D341Med (cell line): ENCODE measurements at regions not wholly inside any gene's neighbourhood (a gene's known extent, or its start where the extent isn't known, plus 50 kb on each side); places are given as distances from the start of the nearest gene placed in this dataset.

Experiments used
- DNase-seq: peaks from one replicate; pipeline ENCODE4 v3.0.0; 2012; ENCODE audit warnings: low spot score

DNA sequence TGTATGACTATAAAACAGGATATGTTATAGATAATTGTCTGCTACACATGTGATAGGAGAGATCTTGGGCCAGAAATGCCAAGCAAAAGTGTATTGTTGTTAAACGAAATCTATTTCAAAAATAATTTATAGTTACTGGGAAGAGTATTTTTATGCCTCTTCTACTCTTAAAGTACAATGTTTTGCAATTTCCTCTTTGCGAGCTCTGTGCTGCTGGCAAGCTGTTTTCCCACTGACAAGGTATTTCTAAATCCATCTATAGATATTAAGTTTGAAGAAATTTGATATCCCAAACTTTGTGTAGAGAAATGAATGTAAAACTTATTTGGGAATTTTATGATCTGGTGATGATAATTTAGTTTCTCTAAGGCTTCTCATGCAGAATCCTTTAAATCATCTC lies 63.3 kb upstream of the PTGFR start:
- no peak for DNase-seq

DNA sequence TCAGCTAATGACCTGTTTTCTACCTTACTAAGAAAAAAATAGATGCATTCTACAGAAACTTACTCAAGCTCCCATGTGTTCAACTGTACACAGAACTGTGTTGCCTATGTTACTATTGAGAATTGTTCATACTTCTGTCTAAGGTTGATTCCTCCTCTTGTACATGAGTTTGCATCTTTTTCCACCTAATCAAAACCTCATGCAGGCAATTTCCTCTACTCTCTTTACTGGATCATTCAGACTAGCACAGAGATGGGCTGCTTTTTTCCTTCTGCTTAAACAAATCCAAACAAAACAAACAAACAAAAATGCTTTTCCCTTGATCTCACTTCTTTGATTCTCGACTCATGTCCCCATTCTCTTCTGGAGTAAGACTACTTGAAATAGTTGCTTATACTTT lies 58.8 kb upstream of the PTGFR start:
- DNase-seq = no peak

GRCh38 chr1:78434351-78434750 lies 56.4 kb upstream of the PTGFR start:
- no peak for DNase-seq

- DNase-seq = no peak
Observed at GRCh38 chr1:78436961-78437360, 53.8 kb upstream of the PTGFR start.

DNA sequence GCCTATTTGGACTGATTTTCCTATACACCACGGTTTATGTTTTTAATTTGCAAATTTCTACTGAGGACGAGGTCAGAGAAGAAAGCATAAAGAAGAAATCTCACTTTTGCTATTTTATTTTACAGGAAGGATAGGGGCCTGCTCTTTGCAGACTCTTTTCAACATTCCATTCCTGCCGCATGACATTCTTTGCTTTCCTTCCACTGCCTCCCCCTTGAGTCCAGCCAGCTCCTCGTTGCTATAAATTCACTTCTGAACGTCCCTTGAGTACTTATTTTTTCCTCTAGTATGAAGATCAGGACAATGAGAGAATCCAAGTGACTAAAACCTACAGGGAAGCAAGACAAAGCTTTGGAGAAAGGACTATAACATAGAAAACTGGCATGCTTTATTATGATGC lies 53.4 kb upstream of the PTGFR start:
- DNase-seq = no peak

- DNase-seq = no peak
Observed at GRCh38 chr1:78437941-78438340, 52.8 kb upstream of the PTGFR start.

DNA sequence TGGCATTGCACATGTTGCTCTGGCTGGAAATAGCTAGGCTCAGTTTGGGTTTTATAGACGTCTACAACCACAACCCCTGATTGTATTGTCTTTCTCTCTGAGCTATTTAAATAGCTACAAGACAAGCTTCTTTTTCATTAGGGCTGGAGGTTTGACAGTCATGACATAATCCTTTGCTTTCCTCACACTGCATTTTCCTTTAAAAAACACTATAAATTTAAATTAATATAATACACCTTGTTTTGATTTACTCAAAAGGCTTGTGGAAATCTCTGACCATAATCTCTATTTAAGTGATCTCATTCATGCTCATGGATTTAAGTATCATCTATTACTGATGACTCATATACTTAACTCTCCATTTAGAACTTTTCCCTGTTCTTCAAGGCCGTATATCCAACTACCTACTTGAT lies 50.4 kb upstream of the PTGFR start:
- no peak for DNase-seq
